ENCODE measurements at regions not wholly inside any gene's neighbourhood (a gene's known extent, or its start where the extent isn't known, plus 50 kb on each side); places are given as distances from the start of the nearest gene placed in this dataset.

GRCh38 chr1:30311749-30312148 is 411.6 kb downstream of the MATN1 start:
- TF ChIP-seq CTCF (IDR thresholded peaks at IDR 0.05; ENCODE audit: low read depth, low read length, missing input control) (no peak), EGR1 (IDR thresholded peaks at IDR 0.05; ENCODE audit: low read depth in 2 of 2) (no peak), MAX (IDR thresholded peaks at IDR 0.05) (no peak), GABPA (IDR thresholded peaks at IDR 0.05 in 1 of 2, conservative IDR thresholded peaks at IDR 0.05 in 1 of 2) (no peak), TAF1 (conservative IDR thresholded peaks at IDR 0.05) (no peak), ZBTB33 (IDR thresholded peaks at IDR 0.05) (no peak), ATF3 (IDR thresholded peaks at IDR 0.05) (no peak), SP1 (IDR thresholded peaks at IDR 0.05) (no peak), REST (IDR thresholded peaks at IDR 0.05) (no peak)
